Neural cell (in vitro differentiated cells): ENCODE measurements at regions not wholly inside any gene's neighbourhood (a gene's known extent, or its start where the extent isn't known, plus 50 kb on each side); places are given as distances from the start of the nearest gene placed in this dataset.

Experiments used
- H2AFZ ChIP-seq: fragments of 200-600, 300-800 bp; sonication (generic), shearing (Covaris generic); 2 replicates; pipeline ENCODE4 v1.6.0; 2014; ENCODE audit warnings: low read depth, mild to moderate bottlenecking, antibody characterized with exemption, low read length, moderate library complexity
- H3F3A ChIP-seq: fragments of 200-600 bp; shearing (Covaris generic); 2 replicates; pipeline ENCODE4 v1.6.1; 2016; ENCODE audit warnings: mild to moderate bottlenecking, moderate library complexity, mixed read lengths, antibody characterized with exemption, low read length; ENCODE audit not compliant: insufficient read depth, poor library complexity, severe bottlenecking
- H3K27ac ChIP-seq: fragments of 200-600, 300-800 bp; sonication (generic), shearing (Covaris generic); 2 replicates; pipeline ENCODE4 v1.5.1; 2014; ENCODE audit warnings: mild to moderate bottlenecking, low read length, moderate library complexity
- H3K27me3 ChIP-seq: fragments of 300-800, 200-600 bp; sonication (generic), shearing (Covaris generic); 2 replicates; pipeline ENCODE4 v1.6.0; 2014; ENCODE audit warnings: mild to moderate bottlenecking, low read depth, low read length, moderate library complexity; ENCODE audit not compliant: insufficient read depth
- H3K36me3 ChIP-seq: fragments of 300-800, 200-600 bp; sonication (generic), shearing (Covaris generic); 2 replicates; pipeline ENCODE4 v1.5.1; 2014; ENCODE audit warnings: mild to moderate bottlenecking, antibody characterized with exemption, low read length, moderate library complexity; ENCODE audit not compliant: insufficient read depth
- H3K4me2 ChIP-seq: fragments of 300-800, 200-600 bp; sonication (generic), shearing (Covaris generic); 2 replicates; pipeline ENCODE4 v1.6.0; 2014; ENCODE audit warnings: mild to moderate bottlenecking, low read length
- H3K4me3 ChIP-seq: fragments of 300-800, 200-600 bp; sonication (generic), shearing (Covaris generic); 2 replicates; pipeline ENCODE4 v1.5.1; 2014; ENCODE audit warnings: mild to moderate bottlenecking, low read length, moderate library complexity
- H3K79me2 ChIP-seq: fragments of 200-600 bp; shearing (Covaris generic); replicated peaks from 2 replicates; pipeline ENCODE4 v1.6.0; 2014; ENCODE audit warnings: mild to moderate bottlenecking, low read length, moderate library complexity; ENCODE audit not compliant: insufficient read depth
- H3K9ac ChIP-seq: fragments of 300-800, 200-600 bp; sonication (generic), shearing (Covaris generic); 2 replicates; pipeline ENCODE4 v1.6.1; 2016; ENCODE audit warnings: mild to moderate bottlenecking, low read length, mixed read lengths
- H3K9me2 ChIP-seq: fragments of 200-600 bp; shearing (Covaris generic); 2 replicates; pipeline ENCODE4 v1.6.1; 2016; ENCODE audit warnings: mild to moderate bottlenecking, low read length, mixed read lengths; ENCODE audit not compliant: insufficient read depth
- H3K9me3 ChIP-seq: fragments of 200-600, 300-800 bp; sonication (generic), shearing (Covaris generic); 2 replicates; pipeline ENCODE4 v1.6.1; 2016; ENCODE audit warnings: mild to moderate bottlenecking, mixed run types, low read length, moderate library complexity, mixed read lengths
- H4K20me1 ChIP-seq: fragments of 200-600 bp; shearing (Covaris generic); 2 replicates; pipeline ENCODE4 v1.6.1; 2016; ENCODE audit warnings: mild to moderate bottlenecking, mixed run types; ENCODE audit not compliant: insufficient read depth
- CTCF ChIP-seq: fragments of 450-650 bp; IDR thresholded peaks from 2 replicates; pipeline ENCODE4 v1.5.1; 2014; ENCODE audit warnings: antibody characterized with exemption, mild to moderate bottlenecking, moderate library complexity; ENCODE audit not compliant: poor library complexity, severe bottlenecking
- EP300 ChIP-seq: fragments of 450-650 bp; conservative IDR thresholded peaks from 2 replicates; pipeline ENCODE4 v1.6.1; 2014; ENCODE audit warnings: antibody characterized with exemption, mild to moderate bottlenecking, moderate library complexity; ENCODE audit not compliant: poor library complexity, severe bottlenecking
- EZH2 ChIP-seq: fragments of 200-600, 300-800 bp; shearing (Covaris generic), sonication (generic); IDR thresholded peaks from 2 replicates; pipeline ENCODE4 v1.6.1; 2014; ENCODE audit warnings: antibody characterized with exemption, low read length, borderline replicate concordance, mild to moderate bottlenecking; ENCODE audit not compliant: insufficient read depth, poor library complexity, severe bottlenecking
- MXI1 ChIP-seq: fragments of 450-650 bp; conservative IDR thresholded peaks from 2 replicates; pipeline ENCODE4 v1.6.1; 2014; ENCODE audit warnings: antibody characterized with exemption, mild to moderate bottlenecking; ENCODE audit not compliant: poor library complexity, severe bottlenecking
- POLR2AphosphoS5 ChIP-seq: IDR thresholded peaks from 2 replicates; pipeline ENCODE4 v1.6.1; 2012
- RAD21 ChIP-seq: fragments of 450-650 bp; conservative IDR thresholded peaks from 2 replicates; pipeline ENCODE4 v1.6.1; 2014; ENCODE audit warnings: antibody characterized with exemption, mild to moderate bottlenecking, moderate library complexity
- REST ChIP-seq: IDR thresholded peaks from 2 replicates; pipeline ENCODE4 v1.6.1; 2012; ENCODE audit warnings: borderline replicate concordance
- SMC3 ChIP-seq: fragments of 450-650 bp; conservative IDR thresholded peaks from 2 replicates; pipeline ENCODE4 v1.6.1; 2014; ENCODE audit warnings: antibody characterized with exemption, mild to moderate bottlenecking, moderate library complexity; ENCODE audit not compliant: poor library complexity
- TAF1 ChIP-seq: IDR thresholded peaks from 2 replicates; pipeline ENCODE4 v1.6.1; 2012; ENCODE audit warnings: low read depth

GRCh38 chr2:19846567-19846966, 55.2 kb downstream of the TTC32 start:
- Histone ChIP-seq H3K4me3 (no peak overlapping the region), H4K20me1 (no peaks in the 10 kb centered on the region), H3K4me2 (no peak overlapping the region), H3K9me3 (no peaks in the 10 kb centered on the region), H3K9me2 (no peaks in the 10 kb centered on the region), H3K27me3 (no peaks in the 10 kb centered on the region), H3K9ac (no peak overlapping the region), H3K79me2 (no peaks in the 10 kb centered on the region), H3K36me3 (no peaks in the 10 kb centered on the region), H2AFZ (no peak overlapping the region), H3K27ac (no peak overlapping the region), H3F3A (no peaks in the 10 kb centered on the region)
- TF ChIP-seq EZH2, result no peak
- TF ChIP-seq EP300, result no peak
- TF ChIP-seq SMC3, result no peak
- TF ChIP-seq TAF1, result no peak
- TF ChIP-seq MXI1, result no peak

- Histone ChIP-seq H2AFZ (no peak overlapping the region), H3K9ac (no peak overlapping the region), H3K27me3 (no peaks in the 10 kb centered on the region), H3K27ac (no peak overlapping the region), H3F3A (no peaks in the 10 kb centered on the region), H3K4me2 (no peak overlapping the region), H3K9me3 (no peaks in the 10 kb centered on the region), H3K79me2 (no peaks in the 10 kb centered on the region), H3K36me3 (no peaks in the 10 kb centered on the region), H4K20me1 (no peaks in the 10 kb centered on the region), H3K9me2 (no peaks in the 10 kb centered on the region), H3K4me3 (no peak overlapping the region)
- no peak for TF ChIP-seq RAD21
- no peak for TF ChIP-seq TAF1
- no peak for TF ChIP-seq REST
- no peak for TF ChIP-seq CTCF
- TF ChIP-seq EZH2, result no peak
- no peak for TF ChIP-seq POLR2AphosphoS5
- no peak for TF ChIP-seq EP300
- no peak for TF ChIP-seq MXI1
- TF ChIP-seq SMC3, result no peak
These were observed 55.8 kb downstream of the TTC32 start for GRCh38 chr2:19846030-19846429.
